Smooth muscle cell (in vitro differentiated cells): ENCODE measurements at regions not wholly inside any gene's neighbourhood (a gene's known extent, or its start where the extent isn't known, plus 50 kb on each side); places are given as distances from the start of the nearest gene placed in this dataset.

ENCODE experiments used
- DNase-seq: peaks from one replicate; lab custom pipeline; 2025; ENCODE audit not compliant: unreplicated experiment; lab: John Stamatoyannopoulos, UW
- H2AFZ ChIP-seq: fragments of 200-600 bp; sonication (generic); 2 replicates; pipeline ENCODE4 v1.6.0; 2016; ENCODE audit warnings: antibody characterized with exemption, low read depth, mild to moderate bottlenecking
- H3F3A ChIP-seq: fragments of 200-600 bp; sonication (generic); 2 replicates; pipeline ENCODE4 v1.6.0; 2017; ENCODE audit warnings: antibody characterized with exemption, low read depth
- H3K27ac ChIP-seq: fragments of 200-600 bp; sonication (generic); 2 replicates; pipeline ENCODE4 v1.5.1; 2016; ENCODE audit warnings: low read depth, mild to moderate bottlenecking
- H3K27me3 ChIP-seq: fragments of 200-600 bp; sonication (generic); 2 replicates; pipeline ENCODE4 v1.6.1; 2016; ENCODE audit warnings: low read depth, mild to moderate bottlenecking
- H3K36me3 ChIP-seq: fragments of 200-600 bp; sonication (generic); 2 replicates; pipeline ENCODE4 v1.5.1; 2016; ENCODE audit warnings: low read depth
- H3K4me1 ChIP-seq: fragments of 200-600 bp; sonication (generic); 2 replicates; pipeline ENCODE4 v1.5.1; 2016; ENCODE audit warnings: low read depth
- H3K4me2 ChIP-seq: fragments of 200-600 bp; sonication (generic); 2 replicates; pipeline ENCODE4 v1.6.0; 2016; ENCODE audit warnings: mild to moderate bottlenecking
- H3K4me3 ChIP-seq: fragments of 200-600 bp; sonication (generic); 2 replicates; pipeline ENCODE4 v1.5.1; 2016; ENCODE audit warnings: mild to moderate bottlenecking
- H3K79me2 ChIP-seq: fragments of 200-600 bp; sonication (generic); 2 replicates; pipeline ENCODE4 v1.6.0; 2016; ENCODE audit warnings: low read depth, mild to moderate bottlenecking
- H3K9ac ChIP-seq: fragments of 200-600 bp; sonication (generic); 2 replicates; pipeline ENCODE4 v1.6.0; 2016; ENCODE audit warnings: low read depth
- H3K9me3 ChIP-seq: fragments of 200-600 bp; sonication (generic); replicated peaks from 2 replicates; pipeline ENCODE4 v1.5.1; 2016; ENCODE audit warnings: low read depth
- H4K20me1 ChIP-seq: fragments of 200-600 bp; sonication (generic); 2 replicates; pipeline ENCODE4 v1.6.0; 2016; ENCODE audit warnings: low read depth
- WGBS: methylation state at CpG from one replicate; pipeline ENCODE4 v1.1.7; 2016; ENCODE audit warnings: low lambda C conversion rate; 5-methylcytosine and 5-hydroxymethylcytosine counted together
- TF ChIP-seq, protein P1 (sequence below): fragments of 200-600 bp; sonication (generic); IDR thresholded peaks from 2 replicates; pipeline ENCODE4 v1.5.1; 2017; ENCODE audit warnings: borderline replicate concordance, mild to moderate bottlenecking, antibody characterized with exemption; ENCODE audit not compliant: insufficient read depth, poor library complexity, severe bottlenecking

- Histone ChIP-seq H2AFZ (no peak overlapping the region), H3K9me3 (no peaks in the 10 kb centered on the region), H3K4me2 (no peak overlapping the region), H3K4me3 (no peak overlapping the region), H4K20me1 (no peaks in the 10 kb centered on the region), H3K9ac (no peak overlapping the region), H3F3A (no peaks in the 10 kb centered on the region), H3K4me1 (no peaks in the 10 kb centered on the region), H3K79me2 (no peaks in the 10 kb centered on the region), H3K27ac (no peak overlapping the region), H3K36me3 (no peaks in the 10 kb centered on the region), H3K27me3 (no peaks in the 10 kb centered on the region)
- WGBS, result 48% methylated on average over 1 of the region's 1 CpG
- TF ChIP-seq, protein P1, sequence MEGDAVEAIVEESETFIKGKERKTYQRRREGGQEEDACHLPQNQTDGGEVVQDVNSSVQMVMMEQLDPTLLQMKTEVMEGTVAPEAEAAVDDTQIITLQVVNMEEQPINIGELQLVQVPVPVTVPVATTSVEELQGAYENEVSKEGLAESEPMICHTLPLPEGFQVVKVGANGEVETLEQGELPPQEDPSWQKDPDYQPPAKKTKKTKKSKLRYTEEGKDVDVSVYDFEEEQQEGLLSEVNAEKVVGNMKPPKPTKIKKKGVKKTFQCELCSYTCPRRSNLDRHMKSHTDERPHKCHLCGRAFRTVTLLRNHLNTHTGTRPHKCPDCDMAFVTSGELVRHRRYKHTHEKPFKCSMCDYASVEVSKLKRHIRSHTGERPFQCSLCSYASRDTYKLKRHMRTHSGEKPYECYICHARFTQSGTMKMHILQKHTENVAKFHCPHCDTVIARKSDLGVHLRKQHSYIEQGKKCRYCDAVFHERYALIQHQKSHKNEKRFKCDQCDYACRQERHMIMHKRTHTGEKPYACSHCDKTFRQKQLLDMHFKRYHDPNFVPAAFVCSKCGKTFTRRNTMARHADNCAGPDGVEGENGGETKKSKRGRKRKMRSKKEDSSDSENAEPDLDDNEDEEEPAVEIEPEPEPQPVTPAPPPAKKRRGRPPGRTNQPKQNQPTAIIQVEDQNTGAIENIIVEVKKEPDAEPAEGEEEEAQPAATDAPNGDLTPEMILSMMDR, result no peak
- no peak for DNase-seq
Observed at GRCh38 chrX:128931071-128931470, 592.2 kb downstream of the SMARCA1 start.

- Histone ChIP-seq H3K36me3 (no peaks in the 10 kb centered on the region), H4K20me1 (no peaks in the 10 kb centered on the region), H3K79me2 (no peaks in the 10 kb centered on the region), H3F3A (no peaks in the 10 kb centered on the region), H3K4me2 (no peak overlapping the region), H2AFZ (no peak overlapping the region), H3K9ac (no peak overlapping the region), H3K4me1 (no peaks in the 10 kb centered on the region), H3K9me3 (no peaks in the 10 kb centered on the region), H3K27me3 (no peaks in the 10 kb centered on the region), H3K4me3 (no peak overlapping the region), H3K27ac (no peak overlapping the region)
- WGBS, result 71% methylated on average over 4 of the region's 4 CpGs
- no peak for DNase-seq
- TF ChIP-seq, protein P1, result no peak
Observed at GRCh38 chrX:128929271-128930057, 593.8 kb downstream of the SMARCA1 start.

DNA sequence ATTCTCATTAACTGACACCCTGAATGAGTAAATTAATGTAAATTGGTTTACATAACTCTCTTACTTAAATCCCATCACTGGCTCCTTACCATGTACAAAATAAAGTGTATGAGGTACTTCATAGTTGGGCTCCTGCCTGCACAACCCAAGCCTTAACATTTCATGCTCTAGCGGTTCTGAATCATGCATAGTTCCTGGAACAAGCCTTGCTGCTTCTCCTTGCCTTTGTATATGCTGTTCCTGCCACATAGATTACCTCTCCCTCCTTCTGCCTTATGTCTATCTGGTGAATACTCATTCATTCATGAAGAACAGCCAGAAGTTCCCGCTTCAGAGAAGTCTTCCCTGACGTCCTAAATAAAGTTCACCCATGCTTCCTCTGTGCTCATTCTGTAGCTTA, 594.7 kb downstream of the SMARCA1 start:
- Histone ChIP-seq H4K20me1 (no peaks in the 10 kb centered on the region), H3K79me2 (no peaks in the 10 kb centered on the region), H3K9ac (no peak overlapping the region), H3K4me2 (no peak overlapping the region), H2AFZ (no peak overlapping the region), H3K4me3 (no peak overlapping the region), H3K4me1 (no peaks in the 10 kb centered on the region), H3F3A (no peaks in the 10 kb centered on the region), H3K36me3 (no peaks in the 10 kb centered on the region), H3K27me3 (no peaks in the 10 kb centered on the region), H3K27ac (no peak overlapping the region), H3K9me3 (no peaks in the 10 kb centered on the region)
- 22% methylated on average over 3 of the region's 3 CpGs for WGBS
- DNase-seq, result no peak
- TF ChIP-seq, protein P1, result no peak

GRCh38 chrX:128927363-128927762, 595.9 kb downstream of the SMARCA1 start:
- no peak for DNase-seq
- Histone ChIP-seq H3K79me2 (no peaks in the 10 kb centered on the region), H3K4me3 (no peak overlapping the region), H3K27me3 (no peaks in the 10 kb centered on the region), H4K20me1 (no peaks in the 10 kb centered on the region), H3K9me3 (no peaks in the 10 kb centered on the region), H2AFZ (no peak overlapping the region), H3K9ac (no peak overlapping the region), H3K4me1 (no peaks in the 10 kb centered on the region), H3K36me3 (no peaks in the 10 kb centered on the region), H3K27ac (no peak overlapping the region), H3F3A (no peaks in the 10 kb centered on the region), H3K4me2 (no peak overlapping the region)
- TF ChIP-seq, protein P1, result no peak
- 83% methylated on average over 2 of the region's 2 CpGs for WGBS
